ENCODE measurements at regions not wholly inside any gene's neighbourhood (a gene's known extent, or its start where the extent isn't known, plus 50 kb on each side); places are given as distances from the start of the nearest gene placed in this dataset.

DNA sequence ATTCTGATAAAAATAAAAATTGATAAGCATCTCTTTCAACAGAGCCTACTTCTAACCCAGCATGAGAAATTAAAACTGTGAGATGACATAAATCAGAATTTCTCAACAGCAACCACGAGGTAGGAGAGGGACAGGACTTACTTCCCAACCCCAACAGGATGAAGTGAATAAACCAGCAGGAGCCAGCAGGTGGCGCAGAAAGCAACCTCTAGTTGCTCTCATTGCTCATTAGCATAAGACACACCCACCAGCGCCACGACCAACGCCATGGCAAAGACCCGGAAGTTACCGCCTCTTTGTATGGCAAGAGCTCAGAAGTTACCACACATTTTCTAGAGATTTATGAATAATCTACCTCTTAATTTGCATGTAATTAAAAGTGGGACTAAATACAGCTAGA lies 189.4 kb upstream of the CDH8 start:
- no peak overlapping the region for H3K4me3 Mint-ChIP-seq (ENCODE audit: unreplicated experiment)
- TF ChIP-seq, protein P1, sequence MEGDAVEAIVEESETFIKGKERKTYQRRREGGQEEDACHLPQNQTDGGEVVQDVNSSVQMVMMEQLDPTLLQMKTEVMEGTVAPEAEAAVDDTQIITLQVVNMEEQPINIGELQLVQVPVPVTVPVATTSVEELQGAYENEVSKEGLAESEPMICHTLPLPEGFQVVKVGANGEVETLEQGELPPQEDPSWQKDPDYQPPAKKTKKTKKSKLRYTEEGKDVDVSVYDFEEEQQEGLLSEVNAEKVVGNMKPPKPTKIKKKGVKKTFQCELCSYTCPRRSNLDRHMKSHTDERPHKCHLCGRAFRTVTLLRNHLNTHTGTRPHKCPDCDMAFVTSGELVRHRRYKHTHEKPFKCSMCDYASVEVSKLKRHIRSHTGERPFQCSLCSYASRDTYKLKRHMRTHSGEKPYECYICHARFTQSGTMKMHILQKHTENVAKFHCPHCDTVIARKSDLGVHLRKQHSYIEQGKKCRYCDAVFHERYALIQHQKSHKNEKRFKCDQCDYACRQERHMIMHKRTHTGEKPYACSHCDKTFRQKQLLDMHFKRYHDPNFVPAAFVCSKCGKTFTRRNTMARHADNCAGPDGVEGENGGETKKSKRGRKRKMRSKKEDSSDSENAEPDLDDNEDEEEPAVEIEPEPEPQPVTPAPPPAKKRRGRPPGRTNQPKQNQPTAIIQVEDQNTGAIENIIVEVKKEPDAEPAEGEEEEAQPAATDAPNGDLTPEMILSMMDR (IDR thresholded peaks at IDR 0.05): peak; percentile 49
- H3K27ac Mint-ChIP-seq (ENCODE audit: unreplicated experiment): no peak overlapping the region
- no peak for DNase-seq (ENCODE audit: extremely low spot score, unreplicated experiment)
- no peaks in the 10 kb centered on the region for H3K27me3 Mint-ChIP-seq (ENCODE audit: unreplicated experiment)
- no peaks in the 10 kb centered on the region for H3K9me3 Mint-ChIP-seq (ENCODE audit: unreplicated experiment)
- H3K4me1 Mint-ChIP-seq (ENCODE audit: unreplicated experiment): no peaks in the 10 kb centered on the region
- no peaks in the 10 kb centered on the region for H3K36me3 Mint-ChIP-seq (ENCODE audit: unreplicated experiment)

DNA sequence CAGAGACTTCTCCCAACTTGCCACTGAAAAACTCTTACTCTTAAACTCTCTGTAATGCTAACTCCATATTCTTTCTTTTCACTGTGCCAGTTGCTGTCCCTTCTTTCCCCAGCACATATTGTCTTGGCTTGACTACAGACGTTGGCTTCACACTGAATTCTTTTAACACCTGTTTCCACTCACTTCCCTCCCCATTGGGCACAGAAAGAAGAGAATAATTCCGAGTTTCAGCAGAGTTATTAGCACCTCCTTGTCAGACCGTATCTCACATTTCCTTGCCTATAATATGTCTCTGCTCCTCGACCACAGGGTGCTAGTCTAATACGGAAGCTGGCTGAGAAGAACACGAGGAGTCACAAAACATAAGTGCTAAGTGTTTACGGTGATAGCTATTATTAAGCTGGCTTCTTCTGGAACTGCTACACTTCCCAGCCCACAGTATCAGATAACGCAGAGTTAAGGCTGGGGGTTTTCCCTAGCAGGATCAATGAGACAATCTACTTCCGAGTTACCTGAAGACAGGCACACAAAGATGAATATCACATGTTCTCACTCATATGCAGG lies 188.5 kb upstream of the CDH8 start:
- Mint-ChIP-seq H3K27me3 (ENCODE audit: unreplicated experiment) (no peaks in the 10 kb centered on the region), H3K27ac (ENCODE audit: unreplicated experiment) (no peak overlapping the region), H3K36me3 (ENCODE audit: unreplicated experiment) (no peaks in the 10 kb centered on the region), H3K4me1 (ENCODE audit: unreplicated experiment) (no peaks in the 10 kb centered on the region), H3K9me3 (ENCODE audit: unreplicated experiment) (no peaks in the 10 kb centered on the region), H3K4me3 (ENCODE audit: unreplicated experiment) (no peak overlapping the region)
- TF ChIP-seq, protein P1 (IDR thresholded peaks at IDR 0.05): no peak
- DNase-seq (ENCODE audit: extremely low spot score, unreplicated experiment): no peak

DNA sequence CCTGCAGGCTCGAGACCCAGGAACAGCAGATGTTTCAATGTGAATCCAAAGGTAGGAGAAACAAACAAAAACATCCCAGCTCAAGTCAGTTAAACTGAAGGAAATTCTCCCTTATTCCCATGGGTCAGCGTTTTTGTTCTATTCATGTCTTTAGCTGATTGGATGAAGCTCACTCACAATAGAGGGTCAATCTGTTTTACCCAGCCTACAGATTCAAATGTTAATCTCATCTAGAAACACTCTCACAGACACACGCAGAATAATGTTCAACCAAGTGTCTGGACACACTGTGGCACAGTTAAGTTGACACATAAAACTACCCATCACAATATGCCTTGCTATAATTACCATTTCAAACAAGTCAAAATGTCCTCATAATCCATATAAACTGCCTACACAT lies 180.6 kb upstream of the CDH8 start:
- Mint-ChIP-seq H3K36me3 (ENCODE audit: unreplicated experiment) (no peaks in the 10 kb centered on the region), H3K27ac (ENCODE audit: unreplicated experiment) (no peak overlapping the region), H3K27me3 (ENCODE audit: unreplicated experiment) (no peaks in the 10 kb centered on the region), H3K4me3 (ENCODE audit: unreplicated experiment) (no peak overlapping the region), H3K4me1 (ENCODE audit: unreplicated experiment) (no peaks in the 10 kb centered on the region), H3K9me3 (ENCODE audit: unreplicated experiment) (no peaks in the 10 kb centered on the region)
- TF ChIP-seq, protein P1 (IDR thresholded peaks at IDR 0.05): no peak
- no peak for DNase-seq (ENCODE audit: extremely low spot score, unreplicated experiment)

DNA sequence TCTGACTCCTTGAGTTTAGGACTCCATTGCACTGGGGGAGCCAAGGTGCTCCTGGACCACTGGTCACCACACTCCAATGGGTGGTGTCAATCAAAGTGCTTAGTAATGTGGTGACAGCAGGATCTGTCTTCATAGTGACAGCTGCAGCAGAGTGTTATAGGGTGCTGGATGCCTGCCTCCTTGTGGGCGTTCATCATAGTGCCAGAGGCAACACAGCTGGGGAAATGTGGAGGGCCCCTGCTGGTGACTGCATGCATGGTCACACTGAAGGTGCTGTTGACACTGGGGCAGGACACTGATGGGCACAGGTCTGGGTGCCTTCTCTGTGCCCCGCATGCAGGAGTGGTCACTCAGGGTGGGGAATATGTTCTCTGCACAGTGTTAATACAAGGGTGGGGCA lies 177.5 kb upstream of the CDH8 start:
- Mint-ChIP-seq H3K4me3 (ENCODE audit: unreplicated experiment) (no peak overlapping the region), H3K27me3 (ENCODE audit: unreplicated experiment) (no peaks in the 10 kb centered on the region), H3K27ac (ENCODE audit: unreplicated experiment) (no peak overlapping the region), H3K9me3 (ENCODE audit: unreplicated experiment) (no peaks in the 10 kb centered on the region), H3K4me1 (ENCODE audit: unreplicated experiment) (no peaks in the 10 kb centered on the region), H3K36me3 (ENCODE audit: unreplicated experiment) (no peaks in the 10 kb centered on the region)
- DNase-seq (ENCODE audit: extremely low spot score, unreplicated experiment): no peak
- TF ChIP-seq, protein P1 (IDR thresholded peaks at IDR 0.05): no peak

DNA sequence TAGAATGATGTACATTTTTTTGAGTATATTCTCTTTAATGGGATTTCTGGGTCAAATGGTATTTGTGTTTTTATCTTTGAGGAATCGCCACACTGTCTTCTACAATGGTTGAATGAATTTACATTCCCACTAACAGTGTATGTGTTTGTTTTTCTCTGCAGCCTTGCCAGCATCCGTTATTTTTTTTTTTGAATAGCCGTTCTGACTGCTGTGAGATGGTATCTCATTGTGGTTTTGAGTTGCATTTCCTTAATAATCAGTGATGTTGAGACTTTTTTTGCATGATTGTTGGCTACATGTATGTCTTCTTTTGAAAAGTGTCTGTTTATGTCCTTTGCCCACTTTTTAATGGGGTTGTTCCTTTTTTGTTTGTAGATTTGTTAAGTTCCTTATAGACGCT lies 172.7 kb upstream of the CDH8 start:
- Mint-ChIP-seq H3K36me3 (ENCODE audit: unreplicated experiment) (no peaks in the 10 kb centered on the region), H3K27me3 (ENCODE audit: unreplicated experiment) (no peaks in the 10 kb centered on the region), H3K9me3 (ENCODE audit: unreplicated experiment) (no peaks in the 10 kb centered on the region), H3K4me1 (ENCODE audit: unreplicated experiment) (no peaks in the 10 kb centered on the region), H3K27ac (ENCODE audit: unreplicated experiment) (no peak overlapping the region), H3K4me3 (ENCODE audit: unreplicated experiment) (no peak overlapping the region)
- TF ChIP-seq, protein P1 (IDR thresholded peaks at IDR 0.05): no peak
- no peak for DNase-seq (ENCODE audit: extremely low spot score, unreplicated experiment)
